ENCODE measurements at regions not wholly inside any gene's neighbourhood (a gene's known extent, or its start where the extent isn't known, plus 50 kb on each side); places are given as distances from the start of the nearest gene placed in this dataset.

DNA sequence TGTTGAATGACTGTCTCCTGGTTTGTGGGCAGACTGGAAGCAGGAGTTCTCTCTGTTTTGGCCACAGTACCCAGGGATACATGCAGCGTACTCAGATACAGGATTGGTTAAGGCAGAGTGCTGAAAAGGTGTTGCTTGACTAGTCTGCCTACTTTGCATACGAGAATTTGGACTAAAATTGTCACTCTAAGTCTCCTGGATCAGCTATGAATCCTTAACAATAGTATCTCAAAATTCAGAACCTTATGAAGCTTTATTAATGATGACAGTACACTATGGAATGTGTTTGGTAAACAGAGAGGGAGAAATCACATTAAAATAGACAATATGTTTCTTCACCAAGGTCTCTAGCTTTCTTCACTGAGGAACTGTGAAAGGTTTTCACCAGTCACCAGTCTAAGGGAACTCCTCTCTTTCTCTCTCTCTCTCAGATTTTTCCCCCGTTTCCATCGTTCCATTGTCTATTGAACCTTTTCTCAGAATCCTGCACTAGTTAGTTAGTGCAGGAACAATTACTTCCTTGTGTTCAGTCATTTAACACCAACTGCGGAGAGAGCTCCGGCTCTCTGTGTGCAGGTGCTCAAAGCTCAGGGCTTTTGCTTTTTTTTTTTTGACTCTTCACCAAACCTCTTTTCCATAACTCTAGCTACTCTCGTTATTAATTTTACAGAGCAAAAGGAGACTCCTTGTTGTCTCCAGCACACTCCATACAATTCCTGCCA is 85.9 kb upstream of the FNDC3B start:
- H3K27me3 ChIP-seq (replicated peaks; ENCODE audit: insufficient read depth, low read length): no peaks in the 10 kb centered on the region
- H3K4me3 ChIP-seq (ENCODE audit: low read length): no peak overlapping the region
- no peak for DNase-seq
- H3K4me2 ChIP-seq (ENCODE audit: low read depth, low read length): no peak overlapping the region
- H3K4me1 ChIP-seq (ENCODE audit: low read length): no peaks in the 10 kb centered on the region
- H3K36me3 ChIP-seq (replicated peaks; ENCODE audit: insufficient read depth, low read length): no peaks in the 10 kb centered on the region
- no peak overlapping the region for H3K9ac ChIP-seq (ENCODE audit: low read length)
- no peak overlapping the region for H3K27ac ChIP-seq (ENCODE audit: low read length)
- no peaks in the 10 kb centered on the region for H3F3A ChIP-seq (ENCODE audit: insufficient read depth, low read length)
- TF ChIP-seq EZH2phosphoT487 (IDR thresholded peaks at IDR 0.05; ENCODE audit: low read length): no peak
- no peak for TF ChIP-seq CTCF (IDR thresholded peaks at IDR 0.05; ENCODE audit: low read length)
- TF ChIP-seq EZH2 (optimal IDR thresholded peaks at IDR 0.05; ENCODE audit: low read depth, low read length): no peak
- H3K9me2 ChIP-seq (replicated peaks; ENCODE audit: insufficient read depth, low read length): no peaks in the 10 kb centered on the region
- no peaks in the 10 kb centered on the region for H3K9me3 ChIP-seq (replicated peaks; ENCODE audit: insufficient read depth, low read length)
- no peak overlapping the region for H2AFZ ChIP-seq (ENCODE audit: low read length)
- no peaks in the 10 kb centered on the region for H3K79me2 ChIP-seq (ENCODE audit: low read length)
- no peaks in the 10 kb centered on the region for H4K20me1 ChIP-seq (ENCODE audit: insufficient read depth, low read length)

GRCh38 chr3:171954690-171955383 is 84.5 kb upstream of the FNDC3B start:
- no peaks in the 10 kb centered on the region for H3F3A ChIP-seq (ENCODE audit: insufficient read depth, low read length)
- H3K79me2 ChIP-seq (ENCODE audit: low read length): no peaks in the 10 kb centered on the region
- H3K27ac ChIP-seq (ENCODE audit: low read length): no peak overlapping the region
- H3K4me2 ChIP-seq (ENCODE audit: low read depth, low read length): no peak overlapping the region
- H3K4me3 ChIP-seq (ENCODE audit: low read length): no peak overlapping the region
- H3K9ac ChIP-seq (ENCODE audit: low read length): no peak overlapping the region
- no peak for DNase-seq
- H3K9me2 ChIP-seq (replicated peaks; ENCODE audit: insufficient read depth, low read length): no peaks in the 10 kb centered on the region
- TF ChIP-seq EZH2phosphoT487 (IDR thresholded peaks at IDR 0.05; ENCODE audit: low read length) (no peak), CTCF (IDR thresholded peaks at IDR 0.05; ENCODE audit: low read length) (no peak), EZH2 (optimal IDR thresholded peaks at IDR 0.05; ENCODE audit: low read depth, low read length) (no peak)
- H4K20me1 ChIP-seq (ENCODE audit: insufficient read depth, low read length): no peaks in the 10 kb centered on the region
- no peak overlapping the region for H2AFZ ChIP-seq (ENCODE audit: low read length)
- no peaks in the 10 kb centered on the region for H3K27me3 ChIP-seq (replicated peaks; ENCODE audit: insufficient read depth, low read length)
- H3K36me3 ChIP-seq (replicated peaks; ENCODE audit: insufficient read depth, low read length): no peaks in the 10 kb centered on the region
- H3K9me3 ChIP-seq (replicated peaks; ENCODE audit: insufficient read depth, low read length): no peaks in the 10 kb centered on the region
- no peaks in the 10 kb centered on the region for H3K4me1 ChIP-seq (ENCODE audit: low read length)

GRCh38 chr3:171955598-171955997 is 83.8 kb upstream of the FNDC3B start:
- no peaks in the 10 kb centered on the region for H3K9me2 ChIP-seq (replicated peaks; ENCODE audit: insufficient read depth, low read length)
- H3K9me3 ChIP-seq (replicated peaks; ENCODE audit: insufficient read depth, low read length): no peaks in the 10 kb centered on the region
- no peak overlapping the region for H3K9ac ChIP-seq (ENCODE audit: low read length)
- DNase-seq: no peak
- no peaks in the 10 kb centered on the region for H4K20me1 ChIP-seq (ENCODE audit: insufficient read depth, low read length)
- H3K4me2 ChIP-seq (ENCODE audit: low read depth, low read length): no peak overlapping the region
- H3K79me2 ChIP-seq (ENCODE audit: low read length): no peaks in the 10 kb centered on the region
- H2AFZ ChIP-seq (ENCODE audit: low read length): no peak overlapping the region
- H3K4me3 ChIP-seq (ENCODE audit: low read length): no peak overlapping the region
- no peaks in the 10 kb centered on the region for H3K27me3 ChIP-seq (replicated peaks; ENCODE audit: insufficient read depth, low read length)
- H3K4me1 ChIP-seq (ENCODE audit: low read length): no peaks in the 10 kb centered on the region
- no peak for TF ChIP-seq CTCF (IDR thresholded peaks at IDR 0.05; ENCODE audit: low read length)
- TF ChIP-seq EZH2phosphoT487 (IDR thresholded peaks at IDR 0.05; ENCODE audit: low read length): no peak
- no peak for TF ChIP-seq EZH2 (optimal IDR thresholded peaks at IDR 0.05; ENCODE audit: low read depth, low read length)
- no peak overlapping the region for H3K27ac ChIP-seq (ENCODE audit: low read length)
- no peaks in the 10 kb centered on the region for H3K36me3 ChIP-seq (replicated peaks; ENCODE audit: insufficient read depth, low read length)
- no peaks in the 10 kb centered on the region for H3F3A ChIP-seq (ENCODE audit: insufficient read depth, low read length)
